ENCODE measurements at regions not wholly inside any gene's neighbourhood (a gene's known extent, or its start where the extent isn't known, plus 50 kb on each side); places are given as distances from the start of the nearest gene placed in this dataset.

- H3K9me3 ChIP-seq = peaks cover 0 to 5% (median 0%) of the 10 kb centered on the region in 3 donors
- intact Hi-C loops (cut with DNase I; ENCODE audit: low total_unique reads) = no loop called here
- in situ Hi-C loops (cut with MboI; ENCODE audit: low sequenced_read_pairs in 4 of 4) = no loop called here
Measured at GRCh38 chr1:185578293-185578692, 155.9 kb upstream of the HMCN1 start.

GRCh38 chr1:185574139-185574875 is 159.9 kb upstream of the HMCN1 start:
- no peaks in the 10 kb centered on the region for H3K4me1 ChIP-seq
- in situ Hi-C loops (cut with MboI; ENCODE audit: low sequenced_read_pairs in 4 of 4) = no loop called here
- no peak for TF ChIP-seq CTCF (IDR thresholded peaks at IDR 0.05 in 4 of 5, conservative IDR thresholded peaks at IDR 0.05 in 1 of 5)
- TF ChIP-seq POLR2A (IDR thresholded peaks at IDR 0.05) = no peak

More at GRCh38 chr1:185578293-185578692, 155.9 kb upstream of the HMCN1 start:
- H3K4me1 ChIP-seq = no peaks in the 10 kb centered on the region
- ATAC-seq (no peak), DNase-seq (no peak)
- no peak overlapping the region for H3K4me3 ChIP-seq
- no peak overlapping the region for H3K27ac ChIP-seq
- no peaks in the 10 kb centered on the region for H3K36me3 ChIP-seq
- TF ChIP-seq POLR2A (IDR thresholded peaks at IDR 0.05) (no peak), CTCF (IDR thresholded peaks at IDR 0.05 in 4 of 5, conservative IDR thresholded peaks at IDR 0.05 in 1 of 5) (no peak)
- no peaks in the 10 kb centered on the region for H3K27me3 ChIP-seq

GRCh38 chr1:185573677-185574076 is 160.5 kb upstream of the HMCN1 start:
- in situ Hi-C loops (cut with MboI; ENCODE audit: low sequenced_read_pairs in 4 of 4) (no loop called here), intact Hi-C loops (cut with DNase I; ENCODE audit: low total_unique reads) (no loop called here)
- TF ChIP-seq POLR2A (IDR thresholded peaks at IDR 0.05) = no peak
- no peak for TF ChIP-seq CTCF (IDR thresholded peaks at IDR 0.05 in 4 of 5, conservative IDR thresholded peaks at IDR 0.05 in 1 of 5)
- H3K27me3 ChIP-seq = no peaks in the 10 kb centered on the region
- DNase-seq (no peak), ATAC-seq (no peak)
- no peaks in the 10 kb centered on the region for H3K9me3 ChIP-seq
- H3K4me1 ChIP-seq = no peaks in the 10 kb centered on the region
- no peak overlapping the region for H3K4me3 ChIP-seq
- no peak overlapping the region for H3K27ac ChIP-seq
- H3K36me3 ChIP-seq = no peaks in the 10 kb centered on the region

More at GRCh38 chr1:185574139-185574875, 159.9 kb upstream of the HMCN1 start:
- H3K27ac ChIP-seq = no peak overlapping the region
- no peaks in the 10 kb centered on the region for H3K27me3 ChIP-seq
- intact Hi-C loops (cut with DNase I; ENCODE audit: low total_unique reads) = no loop called here
- no peak for ATAC-seq
- no peaks in the 10 kb centered on the region for H3K36me3 ChIP-seq
- no peaks in the 10 kb centered on the region for H3K9me3 ChIP-seq
- no peak for DNase-seq
- H3K4me3 ChIP-seq = no peak overlapping the region

GRCh38 chr1:185573162-185573561 is 161.0 kb upstream of the HMCN1 start:
- Histone ChIP-seq H3K27ac (no peak overlapping the region), H3K36me3 (no peaks in the 10 kb centered on the region), H3K4me1 (no peaks in the 10 kb centered on the region), H3K9me3 (no peaks in the 10 kb centered on the region), H3K27me3 (no peaks in the 10 kb centered on the region), H3K4me3 (no peak overlapping the region)
- no peak for ATAC-seq
- intact Hi-C loops (cut with DNase I; ENCODE audit: low total_unique reads) (no loop called here), in situ Hi-C loops (cut with MboI; ENCODE audit: low sequenced_read_pairs in 4 of 4) (no loop called here)
- DNase-seq = no peak
- TF ChIP-seq POLR2A (IDR thresholded peaks at IDR 0.05) = no peak
- no peak for TF ChIP-seq CTCF (IDR thresholded peaks at IDR 0.05 in 4 of 5, conservative IDR thresholded peaks at IDR 0.05 in 1 of 5)

- Histone ChIP-seq H3K27ac (no peak overlapping the region), H3K36me3 (no peaks in the 10 kb centered on the region), H3K4me1 (no peaks in the 10 kb centered on the region), H3K4me3 (no peak overlapping the region), H3K9me3 (no peaks in the 10 kb centered on the region), H3K27me3 (no peaks in the 10 kb centered on the region)
- no peak for TF ChIP-seq POLR2A (IDR thresholded peaks at IDR 0.05)
- no peak for TF ChIP-seq CTCF (IDR thresholded peaks at IDR 0.05 in 4 of 5, conservative IDR thresholded peaks at IDR 0.05 in 1 of 5)
- no peak for DNase-seq
- intact Hi-C loops (cut with DNase I; ENCODE audit: low total_unique reads) (no loop called here), in situ Hi-C loops (cut with MboI; ENCODE audit: low sequenced_read_pairs in 4 of 4) (no loop called here)
- no peak for ATAC-seq
Measured at GRCh38 chr1:185570962-185571361, 163.2 kb upstream of the HMCN1 start.
